GM10266 (cell line): ENCODE measurements at regions not wholly inside any gene's neighbourhood (a gene's known extent, or its start where the extent isn't known, plus 50 kb on each side); places are given as distances from the start of the nearest gene placed in this dataset.
"Not testable (repeated sequence)": the region's sequence is repeated elsewhere in the genome, so short reads cannot be mapped to it uniquely, and the experiment has no call there.

Experiments used
- DNase-seq: peaks from one replicate; pipeline ENCODE4 v3.0.0; 2012; ENCODE audit errors: extremely low spot score
- TF ChIP-seq, protein P1 (sequence below): IDR thresholded peaks from 2 replicates; pipeline ENCODE4 v1.5.1; 2012; ENCODE audit warnings: mild to moderate bottlenecking, low read depth; ENCODE audit not compliant: control insufficient read depth, insufficient read depth; ENCODE audit errors: missing control alignments

DNA sequence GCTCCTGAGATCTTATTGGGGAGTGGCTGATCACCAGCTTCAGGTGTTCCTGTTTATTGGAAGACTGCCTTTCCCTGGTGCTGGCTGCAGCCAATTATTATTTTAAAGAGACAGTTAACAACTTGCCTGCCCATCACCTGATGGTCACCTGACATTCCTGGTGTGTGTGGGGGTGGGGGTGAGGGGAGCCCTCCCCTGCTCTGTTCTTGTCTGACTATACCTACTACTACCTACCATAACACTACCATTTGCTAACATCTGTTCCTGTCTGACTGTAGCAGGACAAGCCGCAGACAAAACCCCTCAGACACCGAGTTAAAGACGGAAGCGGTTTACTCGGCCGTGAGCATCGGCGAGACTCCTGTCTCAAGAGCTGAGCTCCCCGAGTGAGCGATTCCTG lies 54.9 kb upstream of the NBPF3 start:
- TF ChIP-seq, protein P1, sequence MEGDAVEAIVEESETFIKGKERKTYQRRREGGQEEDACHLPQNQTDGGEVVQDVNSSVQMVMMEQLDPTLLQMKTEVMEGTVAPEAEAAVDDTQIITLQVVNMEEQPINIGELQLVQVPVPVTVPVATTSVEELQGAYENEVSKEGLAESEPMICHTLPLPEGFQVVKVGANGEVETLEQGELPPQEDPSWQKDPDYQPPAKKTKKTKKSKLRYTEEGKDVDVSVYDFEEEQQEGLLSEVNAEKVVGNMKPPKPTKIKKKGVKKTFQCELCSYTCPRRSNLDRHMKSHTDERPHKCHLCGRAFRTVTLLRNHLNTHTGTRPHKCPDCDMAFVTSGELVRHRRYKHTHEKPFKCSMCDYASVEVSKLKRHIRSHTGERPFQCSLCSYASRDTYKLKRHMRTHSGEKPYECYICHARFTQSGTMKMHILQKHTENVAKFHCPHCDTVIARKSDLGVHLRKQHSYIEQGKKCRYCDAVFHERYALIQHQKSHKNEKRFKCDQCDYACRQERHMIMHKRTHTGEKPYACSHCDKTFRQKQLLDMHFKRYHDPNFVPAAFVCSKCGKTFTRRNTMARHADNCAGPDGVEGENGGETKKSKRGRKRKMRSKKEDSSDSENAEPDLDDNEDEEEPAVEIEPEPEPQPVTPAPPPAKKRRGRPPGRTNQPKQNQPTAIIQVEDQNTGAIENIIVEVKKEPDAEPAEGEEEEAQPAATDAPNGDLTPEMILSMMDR: no peak
- no peak for DNase-seq

DNA sequence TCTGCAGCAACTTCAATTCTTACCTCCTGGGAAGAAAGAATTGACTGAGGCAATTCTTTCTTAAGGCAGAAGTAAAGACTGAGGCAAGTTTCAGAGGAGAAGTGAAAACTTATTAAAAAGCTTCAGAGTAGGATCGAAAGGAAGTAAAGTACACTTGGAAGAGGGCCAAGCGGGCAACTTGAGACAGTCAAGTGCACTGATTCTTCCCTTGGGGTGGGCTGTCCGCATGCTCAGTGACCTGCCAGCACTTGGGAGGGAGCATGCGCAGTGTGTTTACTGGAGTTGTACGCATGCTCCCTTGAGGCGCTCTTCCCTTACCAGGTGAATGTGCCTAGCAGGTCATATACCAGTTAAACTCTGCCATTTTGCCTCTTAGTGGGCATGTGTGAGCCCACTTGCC lies 55.3 kb upstream of the NBPF3 start:
- TF ChIP-seq, protein P1: no peak
- no peak for DNase-seq

DNA sequence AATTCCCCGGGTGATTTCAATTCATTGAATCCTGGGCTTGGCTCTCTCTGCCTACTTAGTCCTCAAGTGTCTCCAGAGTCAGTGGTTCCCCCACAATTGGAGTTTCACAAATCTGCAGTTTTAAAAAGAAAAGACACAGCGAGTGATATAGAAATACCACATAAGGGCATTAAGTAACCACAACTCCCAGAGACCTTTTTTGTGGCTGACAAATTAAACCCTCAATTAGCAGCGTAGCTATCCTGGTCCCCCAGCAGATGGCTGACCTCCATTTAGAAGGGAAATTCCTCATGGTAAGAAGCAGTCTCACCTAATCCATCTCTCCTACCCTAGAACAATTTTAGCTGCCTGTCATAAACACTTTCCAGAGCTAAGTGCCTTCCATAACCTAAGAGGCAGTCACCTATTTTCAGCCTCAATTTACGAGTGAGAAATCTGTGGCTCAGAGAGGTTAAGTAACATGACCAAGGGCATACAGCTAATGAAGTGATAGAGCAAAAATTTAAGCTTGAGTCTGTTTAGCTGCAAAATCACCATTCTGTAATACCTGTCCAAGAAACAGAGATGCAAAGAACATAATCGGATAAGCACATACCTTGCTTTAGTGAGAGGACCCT lies 56.0 kb upstream of the NBPF3 start:
- TF ChIP-seq, protein P1: no peak
- no peak for DNase-seq

DNA sequence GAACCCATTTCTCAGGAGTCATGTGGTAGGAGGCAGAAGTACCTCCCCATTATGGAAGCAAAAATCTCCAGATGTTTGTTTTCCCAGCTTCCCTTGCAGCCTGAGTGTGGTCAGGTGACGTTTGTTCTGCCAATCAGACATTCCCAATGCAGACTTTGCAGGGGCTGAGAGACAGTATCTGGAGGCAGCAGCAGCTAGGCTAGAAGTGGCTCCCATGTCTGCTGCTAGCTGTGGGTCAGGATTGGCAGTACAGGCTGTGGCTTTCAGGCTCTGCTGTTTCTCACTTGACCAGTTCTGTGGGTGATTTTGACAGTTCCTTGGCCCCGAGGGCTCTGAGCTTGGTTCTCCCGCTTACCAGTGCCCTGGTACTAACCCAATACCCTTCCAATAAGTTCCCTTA lies 58.6 kb upstream of the NBPF3 start:
- TF ChIP-seq, protein P1: no peak
- no peak for DNase-seq

DNA sequence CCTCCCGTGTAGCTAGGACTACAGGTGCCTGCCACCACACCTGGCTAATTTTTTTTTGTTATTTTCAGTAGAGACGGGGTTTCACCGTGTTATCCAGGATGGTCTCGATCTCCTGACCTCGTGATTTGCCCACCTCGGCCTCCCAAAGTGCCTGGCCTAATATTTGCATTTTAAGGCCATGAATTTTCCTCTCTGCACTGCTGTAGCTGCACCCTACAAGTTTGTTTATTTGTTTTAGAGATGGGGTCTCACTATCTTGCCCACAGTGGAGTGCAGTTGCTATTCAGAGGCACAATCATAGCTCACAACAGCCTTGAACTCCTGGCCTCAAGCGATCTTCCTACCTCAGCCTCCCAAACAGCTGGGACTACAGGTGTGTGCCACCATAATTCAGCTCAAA lies 59.8 kb upstream of the NBPF3 start:
- DNase-seq: not testable (repeated sequence)

DNA sequence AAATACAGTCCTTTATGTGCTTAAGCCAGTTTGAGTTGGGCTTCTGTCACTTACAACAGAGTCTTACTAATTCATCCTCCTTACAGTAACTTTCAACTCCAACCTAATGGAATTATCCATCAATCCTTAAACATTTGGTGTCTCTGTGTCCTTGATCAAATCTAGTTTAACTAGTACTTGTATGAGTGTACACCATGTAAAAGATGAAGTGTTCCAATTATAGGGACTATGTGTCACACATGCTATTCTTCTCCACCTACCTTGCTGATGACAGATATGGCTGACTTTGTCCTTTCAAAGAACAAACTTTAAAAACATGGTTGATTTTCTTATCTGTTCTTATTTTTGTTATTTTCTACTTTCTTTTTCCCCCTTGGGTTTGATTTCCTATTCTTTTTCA lies 60.4 kb upstream of the NBPF3 start:
- TF ChIP-seq, protein P1: no peak
- no peak for DNase-seq

DNA sequence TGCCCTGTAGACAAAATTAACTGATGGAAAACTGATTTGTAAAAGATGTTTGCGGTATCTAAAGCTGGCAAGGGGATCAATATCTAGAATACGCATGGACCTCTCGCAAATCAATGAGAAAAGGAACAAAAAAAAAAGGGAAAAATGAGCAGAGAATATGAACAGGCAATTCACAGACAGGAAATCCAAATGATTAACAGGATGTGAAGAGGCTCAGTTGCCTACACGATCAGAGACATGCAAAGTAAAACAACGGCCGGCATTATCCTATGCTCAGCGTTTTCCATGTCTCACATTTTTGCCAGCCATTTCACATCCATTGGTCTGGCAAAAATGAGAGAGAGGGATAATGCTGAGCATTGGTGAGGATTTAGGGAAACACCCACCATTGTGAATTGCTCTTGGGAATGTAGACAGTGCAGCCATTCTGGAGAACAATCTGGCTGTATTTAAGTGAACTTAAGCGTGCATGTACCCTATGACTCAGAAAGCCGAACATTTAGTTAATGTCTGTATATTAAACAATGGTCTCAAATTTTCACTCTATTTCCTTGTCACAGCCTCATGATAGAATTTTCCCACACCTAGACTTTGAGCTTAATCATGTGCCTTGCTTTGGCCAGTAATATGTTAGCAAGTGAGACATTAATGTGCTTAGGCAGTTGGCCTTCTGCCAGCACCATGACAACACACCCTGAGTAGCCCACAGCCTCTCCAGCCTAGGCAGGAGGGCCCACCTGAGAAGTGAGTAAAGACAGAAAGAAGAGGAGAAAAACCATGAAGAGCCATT lies 61.0 kb upstream of the NBPF3 start:
- DNase-seq: no peak

More for the DNA sequence above, 61.0 kb upstream of the NBPF3 start:
- TF ChIP-seq, protein P1: no peak
